ENCODE measurements at regions not wholly inside any gene's neighbourhood (a gene's known extent, or its start where the extent isn't known, plus 50 kb on each side); places are given as distances from the start of the nearest gene placed in this dataset.

DNA sequence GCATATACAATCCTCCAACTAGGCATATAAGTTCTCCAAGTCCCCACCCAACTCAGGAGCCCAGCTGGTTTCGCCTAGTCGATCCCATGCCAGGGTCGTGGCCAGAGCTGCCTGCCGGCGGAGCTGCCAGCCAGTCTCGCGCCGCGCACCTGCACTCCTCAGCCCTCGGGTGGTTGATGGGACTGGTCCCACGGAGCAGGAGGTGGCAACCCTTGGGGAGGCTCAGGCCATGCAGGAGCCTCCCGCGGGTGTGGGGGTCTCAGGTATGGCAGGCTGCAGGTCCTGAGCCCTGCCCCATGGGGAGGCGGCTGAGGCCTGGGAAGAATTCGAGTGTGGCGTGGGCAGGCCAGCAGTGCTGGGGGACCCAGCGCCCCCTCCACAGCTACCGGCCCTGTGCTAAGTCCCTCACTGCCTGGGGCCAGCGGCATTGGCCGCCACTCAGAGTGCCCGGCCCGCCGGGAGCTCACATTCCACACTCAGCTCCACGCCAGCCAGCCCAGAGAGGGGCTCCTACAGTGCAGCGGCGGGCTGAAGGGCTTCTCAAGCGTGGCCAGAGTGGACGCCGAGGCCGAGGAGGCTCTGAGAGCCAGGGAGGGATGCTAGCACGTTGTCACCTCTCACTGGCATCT is 1086.4 kb upstream of the PCDH10 start:
- TF ChIP-seq, protein P1, sequence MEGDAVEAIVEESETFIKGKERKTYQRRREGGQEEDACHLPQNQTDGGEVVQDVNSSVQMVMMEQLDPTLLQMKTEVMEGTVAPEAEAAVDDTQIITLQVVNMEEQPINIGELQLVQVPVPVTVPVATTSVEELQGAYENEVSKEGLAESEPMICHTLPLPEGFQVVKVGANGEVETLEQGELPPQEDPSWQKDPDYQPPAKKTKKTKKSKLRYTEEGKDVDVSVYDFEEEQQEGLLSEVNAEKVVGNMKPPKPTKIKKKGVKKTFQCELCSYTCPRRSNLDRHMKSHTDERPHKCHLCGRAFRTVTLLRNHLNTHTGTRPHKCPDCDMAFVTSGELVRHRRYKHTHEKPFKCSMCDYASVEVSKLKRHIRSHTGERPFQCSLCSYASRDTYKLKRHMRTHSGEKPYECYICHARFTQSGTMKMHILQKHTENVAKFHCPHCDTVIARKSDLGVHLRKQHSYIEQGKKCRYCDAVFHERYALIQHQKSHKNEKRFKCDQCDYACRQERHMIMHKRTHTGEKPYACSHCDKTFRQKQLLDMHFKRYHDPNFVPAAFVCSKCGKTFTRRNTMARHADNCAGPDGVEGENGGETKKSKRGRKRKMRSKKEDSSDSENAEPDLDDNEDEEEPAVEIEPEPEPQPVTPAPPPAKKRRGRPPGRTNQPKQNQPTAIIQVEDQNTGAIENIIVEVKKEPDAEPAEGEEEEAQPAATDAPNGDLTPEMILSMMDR (IDR thresholded peaks at IDR 0.05; ENCODE audit: poor library complexity) = no peak
- TF ChIP-seq EZH2 (IDR thresholded peaks at IDR 0.05; ENCODE audit: borderline replicate concordance) (no peak), EZH2phosphoT487 (IDR thresholded peaks at IDR 0.05; ENCODE audit: low read depth, severe bottlenecking, unreplicated experiment) (no peak)
